ENCODE measurements at regions not wholly inside any gene's neighbourhood (a gene's known extent, or its start where the extent isn't known, plus 50 kb on each side); places are given as distances from the start of the nearest gene placed in this dataset.

GRCh38 chr5:175353926-175354325 is 90.1 kb downstream of the DRD1 start:
- TF ChIP-seq CTCF (IDR thresholded peaks at IDR 0.05) (no peak), MAX (CRISPR knock-in tag; IDR thresholded peaks at IDR 0.05) (no peak), HMGXB4 (CRISPR knock-in tag; IDR thresholded peaks at IDR 0.05) (no peak), FOXP4 (CRISPR knock-in tag; IDR thresholded peaks at IDR 0.05) (no peak), NR3C1 (CRISPR knock-in tag; conservative IDR thresholded peaks at IDR 0.05; ENCODE audit: low read depth) (no peak), RELA (CRISPR knock-in tag; IDR thresholded peaks at IDR 0.05; ENCODE audit: borderline replicate concordance) (no peak), JUN (CRISPR knock-in tag; IDR thresholded peaks at IDR 0.05) (no peak), ZNF416 (CRISPR knock-in tag; IDR thresholded peaks at IDR 0.05) (no peak), ZBTB43 (CRISPR knock-in tag; IDR thresholded peaks at IDR 0.05) (no peak), NR1H2 (CRISPR knock-in tag; IDR thresholded peaks at IDR 0.05) (no peak), E2F5 (CRISPR knock-in tag; IDR thresholded peaks at IDR 0.05) (no peak)

Measured in WTC11 (cell line).